AG20443 (cell line): ENCODE measurements at regions not wholly inside any gene's neighbourhood (a gene's known extent, or its start where the extent isn't known, plus 50 kb on each side); places are given as distances from the start of the nearest gene placed in this dataset.
"Not testable (repeated sequence)": the region's sequence is repeated elsewhere in the genome, so short reads cannot be mapped to it uniquely, and the experiment has no call there.

Experiments used
- DNase-seq: peaks from one replicate; pipeline ENCODE4 v3.0.0; 2012; ENCODE audit warnings: low spot score, mixed read lengths

GRCh38 chr21:35467566-35467965, 418.5 kb upstream of the RUNX1 start:
- peak; percentile 25 for DNase-seq

- not testable (repeated sequence) for DNase-seq
Observed at GRCh38 chr21:35466681-35467080, 417.6 kb upstream of the RUNX1 start.

- DNase-seq, result no peak
Observed at GRCh38 chr21:35465741-35466140, 416.6 kb upstream of the RUNX1 start.

GRCh38 chr21:35461700-35462099, 412.6 kb upstream of the RUNX1 start:
- no peak for DNase-seq

- no peak for DNase-seq
Observed at GRCh38 chr21:35460441-35460840, 411.3 kb upstream of the RUNX1 start.

GRCh38 chr21:35458405-35458804, 409.3 kb upstream of the RUNX1 start:
- DNase-seq, result no peak

- no peak for DNase-seq
Observed at GRCh38 chr21:35457097-35457804, 408.1 kb upstream of the RUNX1 start.

- no peak for DNase-seq
Observed at GRCh38 chr21:35451276-35451675, 402.2 kb upstream of the RUNX1 start.

- DNase-seq, result no peak
Observed at GRCh38 chr21:35450830-35451229, 401.7 kb upstream of the RUNX1 start.

- DNase-seq, result no peak
Observed at GRCh38 chr21:35449846-35450245, 400.7 kb upstream of the RUNX1 start.

- DNase-seq, result no peak
Observed at GRCh38 chr21:35448876-35449599, 399.9 kb upstream of the RUNX1 start.

- no peak for DNase-seq
Observed at GRCh38 chr21:35444391-35444790, 395.3 kb upstream of the RUNX1 start.

GRCh38 chr21:35441868-35442582, 392.9 kb upstream of the RUNX1 start:
- DNase-seq, result no peak

- DNase-seq, result no peak
Observed at GRCh38 chr21:35438643-35439404, 389.7 kb upstream of the RUNX1 start.

GRCh38 chr21:35437941-35438340, 388.8 kb upstream of the RUNX1 start:
- no peak for DNase-seq

- DNase-seq, result no peak
Observed at GRCh38 chr21:35436899-35437298, 387.8 kb upstream of the RUNX1 start.

GRCh38 chr21:35432601-35433000, 383.5 kb upstream of the RUNX1 start:
- DNase-seq, result not testable (repeated sequence)

- no peak for DNase-seq
Observed at GRCh38 chr21:35430260-35430659, 381.2 kb upstream of the RUNX1 start.

- no peak for DNase-seq
Observed at GRCh38 chr21:35428937-35429336, 379.8 kb upstream of the RUNX1 start.

- peak; percentile 27 for DNase-seq
Observed at GRCh38 chr21:35428489-35428888, 379.4 kb upstream of the RUNX1 start.

GRCh38 chr21:35428001-35428320, 378.9 kb upstream of the RUNX1 start:
- peak; percentile 22 for DNase-seq

- DNase-seq, result peak; percentile 57
Observed at GRCh38 chr21:35427320-35428000, 378.4 kb upstream of the RUNX1 start.
